Spleen (tissue), 11 donors: ENCODE measurements at regions not wholly inside any gene's neighbourhood (a gene's known extent, or its start where the extent isn't known, plus 50 kb on each side); places are given as distances from the start of the nearest gene placed in this dataset.

Experiments used
- DNase-seq: peaks from one replicate; pipeline ENCODE4 v3.0.0-alpha.2; 2020
- H3K27ac ChIP-seq, 8 donors: fragments of 200-600 bp; sonication (generic) in 7 of 8; 1 replicate in 4 of 8; 2 replicates in 4 of 8; pipeline versions ENCODE4 v1.5.0 to v1.8.0; 2016 to 2021; ENCODE audit warnings: inconsistent platforms in 4 of 8, mild to moderate bottlenecking in 4 of 8, moderate library complexity in 1 of 8
- H3K27me3 ChIP-seq, 7 donors: fragments of 200-600 bp; sonication (generic) in 6 of 7; replicated peaks in 1 of 7; 1 replicate in 4 of 7; 2 replicates in 3 of 7; pipeline versions ENCODE4 v1.5.0 to v1.8.0; 2016 to 2021; ENCODE audit warnings: inconsistent platforms in 3 of 7, mild to moderate bottlenecking in 1 of 7
- H3K36me3 ChIP-seq, 6 donors: fragments of 200-600 bp; sonication (generic) in 5 of 6; 1 replicate in 4 of 6; 2 replicates in 2 of 6; pipeline versions ENCODE4 v1.5.0 to v1.8.0; 2016 to 2021; ENCODE audit warnings: inconsistent platforms in 2 of 6
- H3K4me1 ChIP-seq, 6 donors: fragments of 200-600 bp; sonication (generic) in 5 of 6; 1 replicate in 3 of 6; 2 replicates in 3 of 6; pipeline versions ENCODE4 v1.5.0 to v1.8.0; 2016 to 2021; ENCODE audit warnings: inconsistent platforms in 3 of 6
- H3K4me3 ChIP-seq, 8 donors: fragments of 200-600 bp; sonication (generic) in 7 of 8; 1 replicate in 4 of 8; 2 replicates in 4 of 8; pipeline versions ENCODE4 v1.5.0 to v1.8.0; 2016 to 2021; ENCODE audit warnings: inconsistent platforms in 4 of 8, mild to moderate bottlenecking in 4 of 8, moderate library complexity in 2 of 8
- H3K9me3 ChIP-seq, 8 donors: fragments of 200-600 bp; sonication (generic) in 7 of 8; 1 replicate in 4 of 8; 2 replicates in 4 of 8; pipeline versions ENCODE4 v1.5.0 to v1.8.0; 2016 to 2021; ENCODE audit warnings: inconsistent platforms in 4 of 8
- CTCF ChIP-seq, 11 experiments: fragments of 200-600 bp in 7 of 11; fragments of 450-650 bp in 4 of 11; sonication (generic) in 4 of 11; IDR thresholded peaks in 8 of 11; conservative IDR thresholded peaks in 3 of 11; 1 replicate in 7 of 11; 2 replicates in 4 of 11; pipeline versions ENCODE4 v1.4.0 to v1.8.0; 2016 to 2021; ENCODE audit warnings: antibody characterized with exemption in 11 of 11, inconsistent platforms in 4 of 11, mild to moderate bottlenecking in 1 of 11
- POLR2A ChIP-seq, 3 donors: fragments of 450-650 bp; IDR thresholded peaks; one replicate each; pipeline ENCODE4 v1.5.1; 2017; ENCODE audit warnings: antibody characterized with exemption in 3 of 3, mild to moderate bottlenecking in 1 of 3
- POLR2AphosphoS5 ChIP-seq, 3 donors: sonication (generic); formaldehyde crosslinking; IDR thresholded peaks; one replicate each; pipeline ENCODE4 v1.5.1; 2017; ENCODE audit warnings: antibody characterized with exemption in 3 of 3
- whole genome bisulfite sequencing, 5 donors: extraction: QIAGEN DNeasy Blood & Tissue Kit in 3 of 5; methylation state at CpG; one replicate each; pipeline versions ENCODE4 v1.1.5 to v1.1.7; 2013 to 2018; 5-methylcytosine and 5-hydroxymethylcytosine counted together
- intact Hi-C: fragments of 100-400 bp; cut with DNase I; formaldehyde crosslinking; loops from one replicate; pipeline ENCODE4 v1.15.0; 2023; ENCODE audit warnings: low total_unique reads
- donor health status: healthy with polysubstance abuse.
- donor health status: DM: no; HTN: no; CAD: no; lungs with moderate emphysema.
- donor health status: DM: no; HTN: no; CAD: no.
- donor health status: Bipolar disorder and iron deficiency.
- donor health status: healthy.
- donor health status: DM: no; HTN: no; CAD: no.
- donor health status: DM: yes; HTN: yes; CAD: no.

- intact Hi-C loops: no loop called here
- Histone ChIP-seq H3K27ac (no peak overlapping the region), H3K4me1 (peaks cover 0 to 14% (median 9%) of the 10 kb centered on the region in 6 donors), H3K9me3 (no peaks in the 10 kb centered on the region), H3K27me3 (peaks cover 0 to 51% (median 6%) of the 10 kb centered on the region in 7 donors), H3K36me3 (no peaks in the 10 kb centered on the region), H3K4me3 (no peak overlapping the region)
- TF ChIP-seq POLR2A (IDR thresholded peaks at IDR 0.05) (no peak), POLR2AphosphoS5 (IDR thresholded peaks at IDR 0.05) (no peak), CTCF (IDR thresholded peaks at IDR 0.05 in 8 of 11, conservative IDR thresholded peaks at IDR 0.05 in 3 of 11) (no peak)
- DNase-seq: no peak
- WGBS, 5 donors: 72 to 90% (median 79%) methylated on average over 1 of the region's 1 CpG
Measured at GRCh38 chr13:99120751-99121150, 79.9 kb upstream of the UBAC2 start.

GRCh38 chr13:99122171-99122570 is 78.5 kb upstream of the UBAC2 start:
- 64 to 82% (median 78%) methylated on average over 2 of the region's 2 CpGs for WGBS, 5 donors
- DNase-seq: no peak
- H3K36me3 ChIP-seq: no peaks in the 10 kb centered on the region
- no peaks in the 10 kb centered on the region for H3K9me3 ChIP-seq
- intact Hi-C loops: no loop called here
- H3K27ac ChIP-seq: no peak overlapping the region
- H3K27me3 ChIP-seq: peaks cover 0 to 54% (median 6%) of the 10 kb centered on the region in 7 donors
- TF ChIP-seq POLR2AphosphoS5 (IDR thresholded peaks at IDR 0.05) (no peak), CTCF (IDR thresholded peaks at IDR 0.05 in 8 of 11, conservative IDR thresholded peaks at IDR 0.05 in 3 of 11) (no peak), POLR2A (IDR thresholded peaks at IDR 0.05) (no peak)
- H3K4me3 ChIP-seq: no peak overlapping the region
- H3K4me1 ChIP-seq: peaks cover 0 to 14% (median 9%) of the 10 kb centered on the region in 6 donors

GRCh38 chr13:99123101-99124045 is 77.3 kb upstream of the UBAC2 start:
- 84 to 91% (median 84%) methylated on average over 13 to 14 of the region's 14 CpGs for WGBS, 5 donors
- Histone ChIP-seq H3K4me1 (peaks cover 0 to 14% (median 9%) of the 10 kb centered on the region in 6 donors), H3K9me3 (no peaks in the 10 kb centered on the region), H3K27me3 (peaks cover 0 to 64% (median 6%) of the 10 kb centered on the region in 7 donors), H3K27ac (no peak overlapping the region), H3K36me3 (no peaks in the 10 kb centered on the region), H3K4me3 (no peak overlapping the region)
- intact Hi-C loops: no loop called here
- no peak for TF ChIP-seq CTCF (IDR thresholded peaks at IDR 0.05 in 8 of 11, conservative IDR thresholded peaks at IDR 0.05 in 3 of 11)
- TF ChIP-seq POLR2AphosphoS5 (IDR thresholded peaks at IDR 0.05): no peak
- TF ChIP-seq POLR2A (IDR thresholded peaks at IDR 0.05): no peak
- DNase-seq: no peak

- H3K4me1 ChIP-seq: peaks cover 0 to 14% (median 9%) of the 10 kb centered on the region in 6 donors
- no peak overlapping the region for H3K27ac ChIP-seq
- H3K9me3 ChIP-seq: no peaks in the 10 kb centered on the region
- TF ChIP-seq CTCF (IDR thresholded peaks at IDR 0.05 in 8 of 11, conservative IDR thresholded peaks at IDR 0.05 in 3 of 11) (no peak), POLR2AphosphoS5 (IDR thresholded peaks at IDR 0.05) (no peak)
- intact Hi-C loops: no loop called here
- 54 to 87% (median 65%) methylated on average over 1 of the region's 1 CpG for WGBS, 5 donors
- H3K36me3 ChIP-seq: no peaks in the 10 kb centered on the region
- no peak overlapping the region for H3K4me3 ChIP-seq
- peaks cover 0 to 67% (median 6%) of the 10 kb centered on the region in 7 donors for H3K27me3 ChIP-seq
- DNase-seq: no peak
Measured at GRCh38 chr13:99124046-99124400, 76.6 kb upstream of the UBAC2 start.
